ENCODE measurements at regions not wholly inside any gene's neighbourhood (a gene's known extent, or its start where the extent isn't known, plus 50 kb on each side); places are given as distances from the start of the nearest gene placed in this dataset.

GRCh38 chr16:35908152-35908551 lies 2448.7 kb downstream of the TP53TG3F start:
- TF ChIP-seq ZNF41 (CRISPR knock-in tag; conservative IDR thresholded peaks at IDR 0.05) (no peak), EP300 (IDR thresholded peaks at IDR 0.05; ENCODE audit: low read length) (no peak), ZNF75A (CRISPR knock-in tag; IDR thresholded peaks at IDR 0.05) (no peak), CHD2 (IDR thresholded peaks at IDR 0.05; ENCODE audit: low read depth, low read length) (no peak), SP2 (IDR thresholded peaks at IDR 0.05; ENCODE audit: extremely low read depth, low read depth, low read length, poor library complexity, severe bottlenecking) (no peak), RBBP5 (IDR thresholded peaks at IDR 0.05; ENCODE audit: borderline replicate concordance, insufficient read depth, low read length, poor library complexity, severe bottlenecking) (no peak), FOXP4 (CRISPR knock-in tag; IDR thresholded peaks at IDR 0.05; ENCODE audit: borderline replicate concordance) (no peak), BHLHE40 (IDR thresholded peaks at IDR 0.05; ENCODE audit: low read length) (no peak), MAZ (CRISPR knock-in tag; conservative IDR thresholded peaks at IDR 0.05 in 1 of 2, IDR thresholded peaks at IDR 0.05 in 1 of 2) (no peak), TGIF2 (CRISPR knock-in tag; IDR thresholded peaks at IDR 0.05) (no peak), KDM1A (IDR thresholded peaks at IDR 0.05) (no peak), ZFX (CRISPR knock-in tag; IDR thresholded peaks at IDR 0.05) (no peak)
- TF ChIP-seq, protein P1, sequence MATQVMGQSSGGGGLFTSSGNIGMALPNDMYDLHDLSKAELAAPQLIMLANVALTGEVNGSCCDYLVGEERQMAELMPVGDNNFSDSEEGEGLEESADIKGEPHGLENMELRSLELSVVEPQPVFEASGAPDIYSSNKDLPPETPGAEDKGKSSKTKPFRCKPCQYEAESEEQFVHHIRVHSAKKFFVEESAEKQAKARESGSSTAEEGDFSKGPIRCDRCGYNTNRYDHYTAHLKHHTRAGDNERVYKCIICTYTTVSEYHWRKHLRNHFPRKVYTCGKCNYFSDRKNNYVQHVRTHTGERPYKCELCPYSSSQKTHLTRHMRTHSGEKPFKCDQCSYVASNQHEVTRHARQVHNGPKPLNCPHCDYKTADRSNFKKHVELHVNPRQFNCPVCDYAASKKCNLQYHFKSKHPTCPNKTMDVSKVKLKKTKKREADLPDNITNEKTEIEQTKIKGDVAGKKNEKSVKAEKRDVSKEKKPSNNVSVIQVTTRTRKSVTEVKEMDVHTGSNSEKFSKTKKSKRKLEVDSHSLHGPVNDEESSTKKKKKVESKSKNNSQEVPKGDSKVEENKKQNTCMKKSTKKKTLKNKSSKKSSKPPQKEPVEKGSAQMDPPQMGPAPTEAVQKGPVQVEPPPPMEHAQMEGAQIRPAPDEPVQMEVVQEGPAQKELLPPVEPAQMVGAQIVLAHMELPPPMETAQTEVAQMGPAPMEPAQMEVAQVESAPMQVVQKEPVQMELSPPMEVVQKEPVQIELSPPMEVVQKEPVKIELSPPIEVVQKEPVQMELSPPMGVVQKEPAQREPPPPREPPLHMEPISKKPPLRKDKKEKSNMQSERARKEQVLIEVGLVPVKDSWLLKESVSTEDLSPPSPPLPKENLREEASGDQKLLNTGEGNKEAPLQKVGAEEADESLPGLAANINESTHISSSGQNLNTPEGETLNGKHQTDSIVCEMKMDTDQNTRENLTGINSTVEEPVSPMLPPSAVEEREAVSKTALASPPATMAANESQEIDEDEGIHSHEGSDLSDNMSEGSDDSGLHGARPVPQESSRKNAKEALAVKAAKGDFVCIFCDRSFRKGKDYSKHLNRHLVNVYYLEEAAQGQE (IDR thresholded peaks at IDR 0.05; ENCODE audit: borderline replicate concordance), result no peak
- TF ChIP-seq, protein P1 (CRISPR knock-in tag; IDR thresholded peaks at IDR 0.05; ENCODE audit: low read depth), result no peak

Data from K562 (cell line).